GM10266 (cell line): ENCODE measurements at regions not wholly inside any gene's neighbourhood (a gene's known extent, or its start where the extent isn't known, plus 50 kb on each side); places are given as distances from the start of the nearest gene placed in this dataset.

Experiments
- DNase-seq: peaks from one replicate; pipeline ENCODE4 v3.0.0; 2012; ENCODE audit errors: extremely low spot score
- CTCF ChIP-seq: IDR thresholded peaks from 2 replicates; pipeline ENCODE4 v1.5.1; 2012; ENCODE audit warnings: mild to moderate bottlenecking, low read depth; ENCODE audit not compliant: control insufficient read depth, insufficient read depth; ENCODE audit errors: missing control alignments

- DNase-seq, result no peak
- no peak for TF ChIP-seq CTCF
These were observed 577.5 kb downstream of the BCL11B start for GRCh38 chr14:98694541-98694940.

- DNase-seq, result no peak
- TF ChIP-seq CTCF, result no peak
These were observed 576.2 kb downstream of the BCL11B start for GRCh38 chr14:98695809-98696208.

- no peak for TF ChIP-seq CTCF
These were observed 573.7 kb downstream of the BCL11B start for GRCh38 chr14:98698341-98698740.

GRCh38 chr14:98700748-98701147 is 571.2 kb downstream of the BCL11B start:
- no peak for TF ChIP-seq CTCF
- DNase-seq, result no peak

More at GRCh38 chr14:98698341-98698740, 573.7 kb downstream of the BCL11B start:
- DNase-seq, result no peak

DNA sequence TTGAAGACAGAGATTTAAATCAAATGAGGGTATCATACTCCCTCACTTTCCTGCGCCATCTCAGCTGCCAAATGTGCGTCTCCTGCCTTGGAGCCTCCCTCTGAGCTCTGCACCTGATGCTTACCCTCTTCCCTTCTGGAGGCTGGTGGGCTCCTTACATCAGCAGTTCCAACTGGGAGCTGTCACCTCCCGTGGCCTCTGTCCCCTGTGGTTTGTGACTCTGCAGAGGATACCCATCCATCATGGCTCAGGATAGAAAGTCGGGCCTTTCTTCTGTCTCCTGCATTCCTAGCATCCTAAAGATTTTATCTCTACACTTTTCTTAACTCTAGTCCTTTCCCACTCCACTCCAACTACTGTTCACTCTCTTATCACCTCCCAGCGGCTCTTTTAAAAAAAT is 570.6 kb downstream of the BCL11B start:
- DNase-seq, result no peak
- no peak for TF ChIP-seq CTCF

- TF ChIP-seq CTCF, result no peak
- no peak for DNase-seq
These were observed 567.6 kb downstream of the BCL11B start for GRCh38 chr14:98704441-98704840.

DNA sequence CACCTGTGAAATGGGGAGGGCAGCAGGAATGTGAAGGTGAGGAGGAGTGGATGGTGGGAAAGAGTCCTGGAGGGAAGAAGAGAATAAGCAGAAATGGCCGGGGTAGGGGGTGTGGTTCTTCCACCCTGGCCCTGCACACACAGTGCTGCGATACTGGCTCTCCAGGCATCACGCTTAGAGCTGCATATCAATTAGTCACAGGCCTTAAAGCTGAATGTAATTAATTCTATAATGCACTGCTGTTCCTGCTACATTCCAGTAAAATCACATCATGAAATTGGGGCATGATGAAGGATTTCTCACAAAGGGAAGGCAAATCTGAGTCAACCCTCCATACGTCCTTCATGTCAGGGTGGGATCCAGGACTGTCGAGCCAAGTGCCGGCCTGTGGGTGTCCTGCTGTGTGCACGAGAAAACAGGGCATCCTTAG is 566.1 kb downstream of the BCL11B start:
- TF ChIP-seq CTCF, result no peak
- DNase-seq, result no peak
